GM19372 (cell line): ENCODE measurements at regions not wholly inside any gene's neighbourhood (a gene's known extent, or its start where the extent isn't known, plus 50 kb on each side); places are given as distances from the start of the nearest gene placed in this dataset.
"Not testable (repeated sequence)": the region's sequence is repeated elsewhere in the genome, so short reads cannot be mapped to it uniquely, and the experiment has no call there.

Source experiments
- ATAC-seq: cut with Tn5 transposase; IDR thresholded peaks from one replicate; pipeline ENCODE4 v1.9.1; 2021; ENCODE audit warnings: mild to moderate bottlenecking, low read depth, moderate library complexity; ENCODE audit not compliant: unreplicated experiment

DNA sequence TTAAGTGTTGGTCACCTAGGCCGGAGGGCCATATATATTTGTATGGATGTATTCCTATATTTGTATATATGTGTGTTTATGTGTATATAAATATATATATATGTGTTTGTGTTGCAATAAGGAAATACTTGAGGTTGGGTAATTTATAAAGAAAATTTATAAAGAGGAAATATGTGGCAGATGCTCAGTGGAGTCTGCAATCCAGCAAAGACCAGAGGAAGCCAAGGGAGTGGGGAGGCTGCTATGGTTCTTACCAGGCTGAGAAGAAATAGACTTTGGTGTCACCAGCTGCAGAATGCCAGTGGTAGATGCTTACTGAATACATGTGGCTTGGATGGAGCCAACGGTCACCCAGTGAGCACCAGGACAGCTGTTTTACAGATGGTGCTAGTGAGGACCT lies 97.4 kb upstream of the ELOVL5 start:
- no peak for ATAC-seq

DNA sequence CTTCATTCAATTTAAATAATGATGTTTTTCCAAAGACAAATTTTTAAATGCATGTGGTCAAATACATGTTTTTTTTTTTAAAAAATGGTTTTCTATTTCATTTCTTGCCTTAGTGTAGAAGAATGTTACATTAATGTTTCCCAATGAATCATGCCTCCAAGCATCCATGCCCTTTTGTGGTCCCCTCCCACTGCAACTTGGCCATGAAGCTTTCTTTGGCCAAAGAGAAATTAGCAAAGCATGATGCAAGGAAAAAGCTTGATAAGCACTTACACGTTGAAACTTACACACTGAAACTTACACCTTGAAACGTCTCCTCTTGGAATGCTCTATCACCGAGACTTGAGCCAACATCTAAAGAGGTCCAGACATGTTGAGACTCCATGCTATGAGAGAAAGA lies 93.0 kb upstream of the ELOVL5 start:
- ATAC-seq = no peak

DNA sequence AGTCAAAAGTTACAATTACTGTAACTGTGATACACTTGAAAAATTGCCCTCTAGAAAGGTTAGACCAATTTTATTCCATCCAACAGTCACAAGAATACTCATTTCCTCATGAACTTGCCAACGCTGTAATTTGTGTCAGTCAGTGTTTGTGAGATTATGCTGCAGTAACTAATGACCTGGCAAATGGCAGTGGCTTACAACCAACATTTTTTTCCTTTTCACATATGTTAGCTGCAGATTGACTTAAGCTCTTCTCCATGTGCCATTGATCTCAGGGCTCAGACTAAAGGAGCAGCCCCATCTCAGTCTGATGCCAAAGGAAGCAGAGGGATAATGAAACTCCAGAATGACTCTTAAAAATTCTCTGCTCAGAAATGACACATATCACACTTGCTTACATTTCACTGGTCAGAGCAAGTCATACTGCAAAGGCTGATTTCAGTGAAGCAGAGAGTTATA lies 92.3 kb upstream of the ELOVL5 start:
- no peak for ATAC-seq

DNA sequence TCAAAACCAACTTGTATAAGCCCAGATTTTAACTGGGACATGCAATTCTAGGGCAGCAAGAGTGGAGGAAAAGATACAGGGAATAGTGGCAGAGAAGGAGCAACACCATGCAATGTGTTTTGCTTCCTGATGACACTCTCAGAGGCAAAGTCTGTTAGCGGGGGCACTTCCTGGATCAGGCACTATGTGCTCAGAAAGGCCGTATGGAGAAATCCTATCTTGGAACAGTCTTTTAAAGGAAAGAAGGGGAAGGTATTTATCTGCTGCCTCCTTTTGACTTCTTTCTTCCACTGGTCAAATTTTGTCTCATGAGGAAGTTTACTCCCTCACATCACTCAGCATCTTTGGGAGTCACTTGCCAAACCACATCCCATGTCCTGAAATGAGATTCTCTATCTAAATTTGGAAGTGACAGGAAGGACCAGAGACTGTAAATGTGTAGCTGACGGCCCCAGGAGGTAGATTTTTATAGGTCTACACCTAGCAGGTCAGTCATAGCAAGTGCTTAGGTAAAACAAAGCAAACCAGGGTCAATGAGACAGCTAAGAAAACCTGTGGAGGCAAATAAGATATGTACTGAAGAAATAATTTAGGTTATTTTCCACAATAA lies 91.7 kb upstream of the ELOVL5 start:
- no peak for ATAC-seq

DNA sequence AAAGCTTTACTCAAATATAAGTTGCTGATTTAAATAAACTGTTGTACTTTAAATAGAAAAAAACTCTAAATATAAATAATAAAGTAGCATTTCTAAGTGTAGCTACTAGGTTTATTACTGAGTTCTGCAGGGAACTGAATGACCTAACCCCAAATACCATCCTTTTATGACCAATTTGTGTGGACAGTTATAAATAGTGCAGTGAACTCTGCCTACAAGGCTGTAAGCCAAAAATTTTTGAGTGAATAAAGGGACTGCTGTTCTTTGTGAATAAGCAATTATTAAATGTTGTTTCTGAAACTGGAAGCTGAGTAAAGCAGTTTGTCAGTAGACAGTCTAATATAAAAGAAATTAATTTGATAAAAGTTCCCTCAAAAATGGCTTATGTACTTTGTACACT lies 90.8 kb upstream of the ELOVL5 start:
- no peak for ATAC-seq

DNA sequence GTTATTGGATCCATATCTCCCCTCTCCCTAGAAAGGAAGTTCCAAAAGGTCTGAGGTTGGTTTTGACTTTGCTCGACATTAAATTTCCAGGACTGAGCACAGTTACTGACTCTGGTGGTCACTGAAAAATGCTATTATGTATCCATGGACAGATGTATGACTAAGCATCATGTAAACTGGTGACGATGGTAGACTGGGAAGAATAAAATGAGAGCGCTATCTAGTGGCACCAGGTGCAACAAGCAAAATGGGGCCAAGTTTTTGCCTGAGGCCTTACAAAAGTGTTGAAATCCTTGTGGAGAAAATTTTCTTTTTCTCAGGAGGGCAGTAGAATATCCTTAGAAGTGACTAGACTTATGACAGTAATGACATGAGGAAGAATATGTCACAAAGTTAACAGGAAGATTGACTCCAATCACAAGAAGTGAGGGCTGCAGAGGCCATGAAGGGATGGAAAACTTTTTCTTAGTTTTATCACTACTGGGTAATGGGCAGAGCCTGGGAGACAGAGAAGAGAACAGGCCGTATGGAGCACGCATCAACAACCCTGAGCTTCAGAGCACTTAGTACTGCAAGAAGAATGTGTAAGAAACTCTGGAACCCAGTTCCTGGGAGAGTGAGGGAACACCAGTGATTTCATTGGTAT lies 88.9 kb upstream of the ELOVL5 start:
- no peak for ATAC-seq

DNA sequence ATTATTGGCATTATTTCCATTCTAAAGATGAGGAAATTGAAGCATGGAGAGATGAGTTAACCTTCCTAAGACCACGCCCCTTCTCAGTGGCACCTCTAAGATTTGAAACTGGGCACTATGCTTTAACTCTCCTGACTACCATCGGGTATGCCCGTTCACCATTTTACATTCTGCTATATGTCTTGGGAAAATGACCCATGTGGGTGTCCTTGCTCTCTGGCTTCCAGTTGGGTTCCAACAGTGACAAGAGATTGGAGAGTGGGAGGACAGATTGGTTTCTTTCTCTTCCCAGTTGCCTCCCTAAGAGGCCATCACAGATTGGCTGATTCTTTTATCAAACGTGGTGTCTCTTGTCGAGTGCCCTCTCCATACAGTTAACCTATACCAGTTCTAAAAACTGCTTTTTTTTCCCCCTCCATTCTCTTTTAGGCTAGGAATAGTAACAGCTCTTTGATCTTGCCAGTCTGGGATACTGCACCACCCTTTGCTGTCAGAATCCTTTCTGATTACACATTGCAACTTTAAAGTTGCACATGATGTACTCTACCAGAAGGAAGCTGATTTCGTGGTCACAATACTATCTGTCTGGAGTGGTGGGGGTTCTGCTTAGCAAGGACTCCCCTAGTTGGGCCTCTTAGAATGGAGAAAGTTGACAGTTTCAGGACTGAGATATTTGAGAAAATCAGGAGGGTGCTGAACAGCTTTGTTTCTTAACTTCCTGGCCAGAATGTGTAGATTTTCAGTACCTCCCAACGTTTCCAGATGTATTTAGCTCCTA lies 88.0 kb upstream of the ELOVL5 start:
- ATAC-seq = no peak

DNA sequence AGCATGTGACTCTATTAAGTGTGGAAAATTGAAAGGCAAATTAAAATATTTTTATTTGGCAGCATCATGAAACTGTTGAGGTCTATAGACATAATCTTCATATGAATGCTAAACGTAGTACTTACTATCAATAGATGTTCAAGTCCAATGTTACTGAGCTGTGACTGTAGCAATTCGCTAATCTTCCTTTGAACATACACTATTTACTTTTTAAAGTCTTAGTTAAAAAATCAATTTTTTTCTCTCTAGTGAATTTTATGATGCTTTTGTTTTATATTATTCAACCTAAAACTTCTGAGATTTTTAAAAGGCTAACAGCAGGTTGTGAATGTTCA lies 85.2 kb upstream of the ELOVL5 start:
- ATAC-seq = no peak

DNA sequence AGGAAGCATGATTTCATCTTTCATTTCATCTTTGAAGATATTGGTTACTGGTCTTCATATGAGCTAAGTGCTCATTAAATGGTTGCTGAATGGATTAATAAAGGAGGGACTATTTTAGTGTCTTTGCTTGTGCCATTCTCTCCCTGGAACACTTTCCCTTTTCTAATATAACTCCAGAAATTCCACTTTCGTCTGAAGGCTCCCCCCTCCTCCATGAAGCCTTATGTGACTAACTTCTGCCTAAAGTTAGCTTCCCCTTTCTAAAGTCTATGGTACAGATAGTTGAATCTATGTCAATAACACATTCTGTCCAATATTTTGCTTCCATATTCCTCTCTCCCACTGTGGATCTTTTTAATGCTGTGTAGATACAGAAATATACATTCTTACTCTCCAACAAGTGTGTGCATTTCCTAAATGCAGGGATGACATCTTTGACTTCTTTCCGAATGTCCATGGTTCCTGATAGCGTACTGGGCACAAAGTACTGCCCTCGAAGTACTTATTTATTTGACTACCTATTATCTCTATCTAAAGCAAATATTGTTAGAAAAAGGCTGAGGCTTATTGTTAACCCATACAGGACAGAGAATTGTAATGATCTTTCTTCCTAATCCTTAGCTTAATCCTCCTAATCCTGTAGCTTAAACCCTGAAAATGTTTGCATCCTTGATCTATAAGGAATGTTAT lies 84.7 kb upstream of the ELOVL5 start:
- ATAC-seq = no peak

DNA sequence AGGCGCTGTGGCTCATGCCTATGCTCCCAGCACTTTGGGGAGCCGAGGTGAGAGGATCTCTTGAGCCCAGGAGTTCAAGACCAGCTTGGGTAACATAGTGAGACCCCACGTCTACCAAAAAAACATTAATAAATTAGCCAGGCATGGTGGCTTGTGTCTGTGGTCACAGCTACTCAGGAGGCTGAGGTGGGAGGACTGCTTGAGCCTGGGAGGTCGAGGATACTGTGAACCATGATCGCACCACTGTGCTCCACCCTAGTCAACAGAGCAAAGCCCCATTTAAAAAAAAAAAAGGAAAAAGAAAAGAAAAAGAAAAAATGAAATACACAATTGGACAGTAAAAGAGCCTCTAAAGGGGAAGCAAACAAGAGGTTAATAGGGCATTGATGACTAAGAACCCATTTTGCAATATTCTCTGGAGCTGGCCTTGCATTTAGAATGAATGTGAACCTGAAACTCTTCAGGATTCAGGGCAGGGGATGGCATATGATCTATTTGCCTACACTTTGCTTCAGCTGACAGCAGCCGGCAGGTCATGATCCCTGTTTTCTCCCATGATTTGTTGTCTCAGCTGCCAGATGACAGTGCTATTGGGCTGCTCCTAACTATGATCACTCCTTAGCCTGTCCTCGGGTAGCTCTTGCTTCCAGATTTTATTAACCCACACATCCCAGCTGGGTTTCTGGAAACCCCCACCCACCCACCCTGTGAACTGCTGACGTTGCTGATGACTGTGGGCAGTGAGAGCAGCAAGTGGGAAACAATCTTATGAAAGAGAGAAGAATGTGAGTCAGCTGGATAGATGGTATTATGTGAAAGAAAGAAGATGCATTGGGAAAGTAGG lies 83.8 kb upstream of the ELOVL5 start:
- no peak for ATAC-seq

DNA sequence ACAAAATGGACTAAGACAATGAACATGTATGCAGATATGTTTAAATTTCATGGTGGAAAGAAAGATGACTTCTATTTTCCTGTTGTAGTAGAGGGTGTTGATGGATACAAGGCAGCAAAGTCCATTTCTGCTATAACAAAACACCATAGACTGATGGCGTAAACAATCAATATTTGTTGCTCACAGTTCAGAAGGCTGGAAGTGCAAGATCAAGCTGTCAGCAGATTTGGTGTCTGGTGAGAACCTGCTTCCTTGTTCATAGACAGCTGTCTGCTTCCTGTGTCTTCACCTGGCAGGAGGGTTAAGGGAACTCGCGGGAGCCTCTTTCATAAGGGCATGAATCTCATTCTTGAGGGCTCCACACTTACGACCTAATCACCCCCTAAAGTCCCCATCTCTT lies 83.0 kb upstream of the ELOVL5 start:
- ATAC-seq = no peak

DNA sequence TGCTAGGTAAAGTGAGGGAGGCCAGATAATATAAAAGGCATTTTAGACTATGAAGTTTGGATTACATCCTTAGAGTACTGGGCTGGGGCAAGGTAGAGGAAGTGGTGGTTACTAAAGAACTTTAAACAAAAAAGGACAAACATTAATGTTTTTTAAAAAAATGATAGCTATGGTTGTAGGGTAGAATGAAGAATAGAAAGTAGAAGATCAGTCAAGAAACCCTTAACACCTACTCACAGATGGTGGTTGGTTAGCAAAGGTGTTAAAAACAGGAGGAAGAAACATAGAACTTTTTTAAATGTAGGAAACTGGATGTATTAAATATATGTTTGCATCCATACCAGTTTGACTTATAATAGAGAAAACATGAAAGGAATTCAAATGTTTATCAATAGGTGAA lies 80.7 kb upstream of the ELOVL5 start:
- ATAC-seq = no peak

DNA sequence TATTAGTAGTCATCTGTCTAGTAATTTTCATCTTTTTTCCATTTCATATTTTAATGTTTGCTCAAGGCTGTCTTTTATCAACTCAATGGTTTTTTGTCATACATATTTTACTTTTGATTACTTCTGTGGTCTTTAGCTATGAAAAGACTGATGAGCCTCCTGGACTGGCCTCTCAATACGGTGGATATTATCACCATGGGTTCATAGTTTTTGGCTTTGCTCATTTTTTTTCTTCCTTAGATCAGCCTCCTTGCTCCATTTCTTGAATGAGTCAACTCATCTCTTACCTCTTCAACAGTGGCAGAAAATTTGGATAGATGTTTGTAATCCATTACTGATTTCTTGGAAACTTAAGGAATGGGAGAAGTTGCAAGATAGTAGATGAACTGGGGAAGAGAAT lies 80.1 kb upstream of the ELOVL5 start:
- no peak for ATAC-seq

DNA sequence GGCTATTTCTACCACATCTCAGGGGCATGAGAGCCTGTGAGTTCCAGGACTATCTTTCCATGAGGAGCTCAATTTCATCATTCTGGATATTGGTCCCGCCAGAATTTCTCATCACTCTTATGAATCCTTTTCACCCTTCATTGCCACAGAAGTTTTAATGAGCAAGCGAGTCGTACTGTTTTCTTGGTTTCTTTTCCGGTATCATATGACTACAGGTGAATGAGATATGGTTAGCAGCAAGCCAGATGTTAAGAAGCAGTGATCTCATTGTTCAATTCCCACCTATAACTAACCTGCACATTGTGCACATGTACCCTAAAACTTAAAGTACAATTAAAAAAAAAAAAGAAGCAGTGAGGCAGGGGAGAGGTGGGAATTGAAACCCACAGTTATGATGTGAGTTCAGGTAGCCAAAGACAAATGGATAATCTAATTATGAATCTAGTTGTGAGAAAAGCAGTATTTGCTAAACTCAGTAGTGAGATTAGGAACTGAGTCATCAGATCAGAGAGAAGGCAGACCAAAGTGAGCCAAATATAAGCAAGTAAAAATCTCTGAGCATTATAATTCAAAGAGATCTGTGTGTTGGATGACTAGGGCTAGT lies 78.0 kb upstream of the ELOVL5 start:
- ATAC-seq = peak; percentile 75

DNA sequence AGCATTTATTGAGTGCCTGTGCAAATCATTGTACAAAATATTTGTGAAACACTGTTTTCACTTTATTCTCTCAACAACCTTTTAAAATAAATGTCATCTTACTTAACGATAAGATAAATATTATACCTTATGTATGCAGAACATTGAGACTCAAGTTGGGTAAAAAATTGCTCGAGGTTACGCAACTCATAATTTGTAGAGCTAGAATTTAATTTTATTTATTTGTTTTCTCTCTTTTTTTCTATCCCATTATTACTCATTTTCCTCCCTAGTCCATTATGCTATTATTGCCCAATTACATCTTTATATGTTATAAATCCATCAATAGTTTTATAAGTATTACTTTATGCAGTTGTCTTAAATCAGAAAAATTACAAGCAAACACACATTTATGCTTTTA lies 77.4 kb upstream of the ELOVL5 start:
- no peak for ATAC-seq

DNA sequence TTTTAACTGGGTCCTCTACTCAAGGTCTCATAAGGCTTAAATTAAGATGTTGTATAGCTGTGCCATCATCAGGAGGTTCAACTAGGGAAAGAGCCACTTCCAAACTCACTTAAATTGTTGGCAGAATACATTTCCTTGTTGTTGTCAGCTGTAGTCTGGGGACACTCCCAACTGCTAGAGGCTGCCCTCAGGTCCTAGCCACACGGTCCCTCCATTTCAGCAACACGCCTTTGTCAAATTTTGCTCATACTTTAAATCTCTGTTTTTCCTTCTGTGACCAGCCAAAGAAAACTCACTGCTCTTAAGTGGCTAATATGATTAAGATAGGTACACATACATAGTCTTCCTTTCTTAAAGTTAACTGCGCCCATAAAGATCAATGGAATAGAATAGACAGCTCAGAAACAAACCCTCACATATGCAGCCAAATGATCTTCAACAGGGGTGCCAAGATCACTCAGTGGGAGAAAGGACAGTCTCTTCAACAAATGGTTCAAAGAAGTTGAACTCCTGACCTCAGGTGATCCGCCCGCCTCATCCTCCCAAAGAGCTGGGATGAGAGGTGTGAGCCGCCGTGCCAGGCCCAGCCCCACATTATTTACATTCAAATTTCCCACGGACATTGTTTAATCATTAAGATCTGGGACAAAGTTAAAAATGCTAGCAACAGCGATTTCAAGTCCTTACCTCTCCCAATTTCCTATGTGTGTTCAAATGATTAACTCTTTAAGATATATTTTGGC lies 76.4 kb upstream of the ELOVL5 start:
- ATAC-seq = no peak

DNA sequence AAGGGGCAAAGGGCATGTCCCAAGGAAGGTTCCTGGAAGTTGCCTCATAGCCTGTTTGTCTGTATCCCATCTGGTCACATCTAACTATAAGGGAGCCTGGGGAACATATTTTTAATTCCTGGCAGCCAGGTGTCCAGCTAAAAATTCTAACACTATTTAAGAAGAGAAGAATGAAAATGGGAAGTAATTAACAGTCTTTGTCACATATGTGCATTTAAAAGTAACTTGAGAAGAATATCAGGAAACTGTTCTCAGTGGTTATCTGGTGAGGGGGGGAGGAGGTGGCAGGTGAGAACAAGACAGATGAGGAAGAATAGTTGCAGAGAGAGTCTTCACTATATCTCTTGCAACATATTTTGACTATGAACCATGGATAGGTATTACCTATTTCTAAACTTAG lies 75.5 kb upstream of the ELOVL5 start:
- no peak for ATAC-seq

DNA sequence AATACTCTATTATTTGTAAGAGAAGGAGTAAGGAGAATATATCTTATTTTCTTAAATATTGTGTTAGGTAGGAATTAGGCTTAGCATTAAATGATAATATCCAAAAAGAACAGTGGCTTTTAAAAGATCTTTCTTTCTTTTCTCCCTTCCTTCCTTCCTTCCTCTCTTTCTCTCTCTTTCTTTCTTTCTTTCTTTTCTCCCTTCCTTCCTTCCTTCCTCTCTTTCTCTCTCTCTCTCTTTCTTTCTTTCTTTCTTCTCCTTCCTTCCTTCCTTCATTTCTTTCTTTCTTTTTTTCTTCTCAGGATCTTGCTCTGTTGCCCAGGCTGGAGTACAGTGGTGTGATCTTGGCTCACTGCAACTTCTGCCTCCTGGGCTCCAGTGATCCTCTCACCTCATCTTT lies 74.8 kb upstream of the ELOVL5 start:
- ATAC-seq = not testable (repeated sequence)

DNA sequence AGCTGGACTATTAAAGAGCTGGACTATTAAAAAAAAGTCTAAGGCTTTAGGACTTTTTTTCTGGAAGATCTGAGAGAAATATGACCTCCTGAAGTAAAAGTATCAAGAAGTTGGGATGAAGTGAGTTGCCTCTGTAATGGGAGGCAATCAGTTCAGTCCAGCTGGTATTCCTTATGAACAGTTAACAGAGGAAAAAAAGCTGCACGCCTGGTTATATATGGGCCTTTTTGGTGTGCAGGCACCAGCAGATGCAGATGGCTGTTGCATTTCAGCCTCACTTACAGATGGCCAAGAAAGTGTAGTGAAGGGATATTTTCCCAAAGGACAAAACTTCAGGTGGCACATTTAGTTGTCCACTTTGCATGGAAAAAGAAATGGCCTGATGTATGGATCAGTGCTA lies 70.3 kb upstream of the ELOVL5 start:
- no peak for ATAC-seq
